GM19328 (cell line): ENCODE measurements at regions not wholly inside any gene's neighbourhood (a gene's known extent, or its start where the extent isn't known, plus 50 kb on each side); places are given as distances from the start of the nearest gene placed in this dataset.
"Not testable (repeated sequence)": the region's sequence is repeated elsewhere in the genome, so short reads cannot be mapped to it uniquely, and the experiment has no call there.

ENCODE experiments used
- ATAC-seq: cut with Tn5 transposase; IDR thresholded peaks from one replicate; pipeline ENCODE4 v1.9.1; 2021; ENCODE audit warnings: mild to moderate bottlenecking, moderate library complexity; ENCODE audit not compliant: unreplicated experiment

- no peak for ATAC-seq
These were observed 85.3 kb downstream of the TYW3 start for GRCh38 chr1:74818241-74818640.

DNA sequence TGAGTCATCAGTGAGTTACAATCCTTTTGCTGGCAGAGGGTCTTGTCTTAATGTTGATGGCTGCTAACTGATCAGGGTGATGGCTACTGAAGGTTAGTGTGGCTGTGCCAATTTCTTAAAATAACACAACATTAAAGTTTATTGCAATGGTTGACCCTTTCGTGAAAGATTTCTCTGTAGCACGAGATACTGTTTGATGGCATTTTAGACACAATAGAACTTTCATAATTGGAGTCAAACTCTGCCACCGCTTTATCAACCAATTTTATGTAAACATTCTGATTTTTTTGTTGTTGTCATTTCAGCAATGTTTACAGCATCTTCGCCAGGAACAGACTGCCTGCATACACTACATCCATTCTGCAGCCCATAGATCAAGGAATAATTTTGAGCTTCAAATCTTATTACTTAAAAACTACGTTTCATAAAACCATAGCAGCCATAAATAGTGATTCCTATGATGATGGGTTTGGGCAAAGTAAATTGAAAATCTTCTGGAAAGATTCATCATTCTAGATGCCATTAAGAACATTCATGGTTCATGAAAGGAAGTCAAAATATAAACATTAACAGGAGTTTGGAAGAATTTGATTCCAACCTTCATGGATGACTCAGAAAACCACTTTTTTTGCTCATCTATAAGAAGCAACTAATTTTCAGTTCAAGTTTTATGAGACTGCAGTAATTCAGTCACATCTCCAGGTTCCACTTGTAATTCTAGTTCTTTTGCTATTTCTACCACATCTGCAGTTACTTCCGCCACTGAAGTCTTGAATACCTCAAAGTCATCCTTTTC is 85.9 kb downstream of the TYW3 start:
- ATAC-seq, result no peak

DNA sequence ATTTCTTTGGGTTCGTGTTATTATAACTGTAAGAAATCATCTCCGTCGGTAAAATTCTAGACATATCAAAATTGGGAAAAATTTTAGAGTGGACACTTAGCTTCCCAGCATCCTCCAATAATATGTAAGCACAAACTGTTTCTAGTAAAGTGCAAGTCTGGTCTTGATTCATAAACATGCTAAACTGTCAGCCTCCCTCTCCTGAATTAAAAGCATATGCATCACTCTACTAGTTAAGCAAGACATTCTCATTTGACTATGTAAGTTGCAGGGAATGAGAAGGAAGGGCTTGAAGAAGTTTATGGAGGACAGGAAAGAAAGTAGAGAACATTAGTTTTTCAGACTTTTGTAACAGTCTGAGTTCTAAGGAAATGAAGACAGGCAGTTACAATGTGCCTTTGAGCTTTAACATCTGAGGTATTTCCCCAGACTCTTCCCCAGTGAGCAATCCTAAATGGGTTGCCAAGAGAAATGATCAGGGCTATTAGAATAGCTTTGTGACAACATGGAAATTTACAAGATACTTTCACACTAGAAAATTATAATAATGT is 90.0 kb downstream of the TYW3 start:
- no peak for ATAC-seq

DNA sequence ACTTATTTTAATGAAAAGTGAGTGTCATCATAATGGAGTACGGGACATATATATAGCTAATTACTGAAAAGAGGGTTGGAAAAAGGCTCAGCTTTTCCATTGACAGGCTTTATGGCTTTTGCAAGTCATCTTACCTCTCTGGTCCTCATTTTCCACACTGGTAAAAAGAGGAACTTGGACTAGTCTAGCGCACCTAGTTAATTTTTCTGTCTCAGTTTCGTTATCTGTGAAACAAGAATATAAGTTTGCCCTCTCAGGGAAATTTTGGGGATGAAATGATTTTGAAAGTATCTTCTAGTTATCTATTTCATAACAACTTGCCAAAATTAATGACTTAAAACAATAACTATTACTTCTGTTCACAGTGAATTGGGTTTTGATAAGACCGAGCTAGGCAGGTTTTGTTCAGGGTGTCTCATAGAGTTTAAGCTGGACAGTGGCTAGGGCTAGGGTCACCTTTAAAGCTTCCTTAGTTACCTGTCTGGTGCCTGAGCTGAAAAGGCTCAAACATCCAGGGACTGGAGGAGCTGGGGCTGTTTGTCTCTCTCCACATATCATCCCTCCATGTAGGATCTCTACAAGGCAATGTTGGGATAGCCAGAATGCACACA is 91.7 kb downstream of the TYW3 start:
- ATAC-seq, result peak; percentile 67

- no peak for ATAC-seq
These were observed 97.8 kb downstream of the TYW3 start for GRCh38 chr1:74830766-74831165.

DNA sequence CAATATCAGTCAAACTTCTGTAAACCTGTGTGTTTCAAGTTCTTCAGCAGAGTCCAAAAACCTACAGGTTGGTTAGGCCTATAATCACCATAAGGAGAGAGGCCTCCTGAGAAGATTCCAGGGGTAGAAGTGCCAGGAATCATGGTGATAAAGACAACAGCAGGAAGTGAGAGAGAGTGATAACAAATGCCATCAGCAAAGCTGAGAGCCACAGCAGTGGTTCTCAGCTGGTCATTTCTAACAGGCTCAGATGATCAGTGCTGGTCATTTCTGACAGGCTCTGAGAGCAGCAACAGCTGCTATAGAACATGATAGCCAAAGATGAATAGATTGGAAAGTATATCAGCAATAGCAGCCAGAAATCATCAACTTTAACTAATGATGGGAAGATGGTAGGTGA is 101.3 kb downstream of the TYW3 start:
- ATAC-seq, result no peak

DNA sequence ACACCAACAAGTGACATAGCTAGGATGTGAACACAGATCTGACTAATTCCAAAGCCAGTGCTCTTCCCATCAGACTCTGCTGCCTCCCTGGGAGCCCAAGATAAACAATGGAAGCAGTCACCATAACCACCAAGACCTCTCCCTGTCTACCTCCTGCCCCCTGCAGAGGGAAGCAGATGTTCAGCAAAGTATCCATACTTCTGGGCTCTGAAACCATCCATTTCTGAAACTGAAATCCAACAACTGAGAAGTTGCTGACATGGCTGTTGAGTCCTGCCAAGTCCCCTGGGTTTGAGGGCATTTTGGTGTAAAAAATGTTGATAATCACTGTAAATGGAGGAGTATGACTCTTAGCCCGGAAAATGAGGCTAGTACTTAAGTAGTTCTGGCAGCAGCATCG is 102.1 kb downstream of the TYW3 start:
- no peak for ATAC-seq

DNA sequence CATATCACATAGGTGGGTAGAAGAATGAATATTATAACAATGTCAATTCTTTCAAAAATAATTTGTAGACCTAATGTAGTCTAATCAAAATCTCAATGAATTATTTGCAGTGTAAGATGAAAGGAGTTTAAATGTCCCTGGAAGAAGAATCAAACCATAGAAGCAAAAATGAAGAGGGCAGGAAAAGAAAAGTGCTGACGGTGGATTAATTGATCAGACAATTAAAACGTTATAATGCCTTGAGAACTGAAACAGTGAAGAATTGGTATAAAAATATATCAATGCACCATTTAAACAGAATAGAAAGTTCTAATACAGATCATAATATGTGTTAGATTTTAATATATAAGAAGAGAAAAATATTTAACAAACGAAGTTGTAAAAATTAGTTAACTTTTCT is 109.8 kb downstream of the TYW3 start:
- ATAC-seq, result no peak

GRCh38 chr1:74847715-74848114 is 114.8 kb downstream of the TYW3 start:
- no peak for ATAC-seq

DNA sequence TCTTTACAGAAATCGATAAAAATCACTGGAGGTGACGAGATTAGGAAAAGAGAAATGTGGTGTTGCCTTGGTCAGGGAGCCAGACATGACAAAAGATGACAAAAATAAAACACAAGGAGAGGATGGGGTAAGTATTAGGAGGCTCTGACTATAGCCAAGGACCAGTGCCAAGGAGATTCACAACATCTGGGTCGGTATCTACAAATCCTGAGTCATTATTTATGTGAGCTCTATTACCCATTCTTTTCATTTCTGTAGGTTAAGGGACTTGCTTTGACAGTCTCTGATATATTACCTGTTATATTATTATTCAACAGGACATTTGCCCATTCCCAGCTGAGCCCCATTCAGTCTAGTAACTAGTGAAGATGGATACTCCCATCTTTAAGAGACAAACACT is 120.8 kb downstream of the TYW3 start:
- ATAC-seq, result no peak

GRCh38 chr1:74856174-74856573 is 123.2 kb downstream of the TYW3 start:
- no peak for ATAC-seq

GRCh38 chr1:74857676-74858075 is 124.7 kb downstream of the TYW3 start:
- ATAC-seq, result no peak

GRCh38 chr1:74858136-74858535 is 125.2 kb downstream of the TYW3 start:
- no peak for ATAC-seq

DNA sequence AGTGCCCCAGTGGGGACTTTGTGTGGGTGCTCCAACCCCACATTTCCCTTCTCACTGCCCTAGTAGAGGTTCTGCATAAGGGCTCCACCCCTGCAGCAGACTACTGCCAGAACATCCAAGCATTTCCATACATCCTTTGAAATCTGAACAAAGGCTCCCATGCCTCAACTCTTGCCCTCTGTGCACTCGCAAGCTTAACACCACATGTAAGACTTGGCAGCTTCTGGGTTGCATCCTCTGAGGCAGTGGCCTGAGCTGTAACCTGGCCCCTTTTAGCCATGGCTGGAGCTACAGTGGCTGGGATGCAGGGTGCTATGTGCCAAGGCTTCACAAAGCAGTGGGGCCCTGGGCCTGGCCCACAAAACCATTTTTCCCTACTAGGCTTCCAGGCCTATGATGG is 128.9 kb downstream of the TYW3 start:
- no peak for ATAC-seq

GRCh38 chr1:74869702-74870101 is 136.8 kb downstream of the TYW3 start:
- no peak for ATAC-seq

- ATAC-seq, result not testable (repeated sequence)
These were observed 144.4 kb downstream of the TYW3 start for GRCh38 chr1:74877366-74877765.

DNA sequence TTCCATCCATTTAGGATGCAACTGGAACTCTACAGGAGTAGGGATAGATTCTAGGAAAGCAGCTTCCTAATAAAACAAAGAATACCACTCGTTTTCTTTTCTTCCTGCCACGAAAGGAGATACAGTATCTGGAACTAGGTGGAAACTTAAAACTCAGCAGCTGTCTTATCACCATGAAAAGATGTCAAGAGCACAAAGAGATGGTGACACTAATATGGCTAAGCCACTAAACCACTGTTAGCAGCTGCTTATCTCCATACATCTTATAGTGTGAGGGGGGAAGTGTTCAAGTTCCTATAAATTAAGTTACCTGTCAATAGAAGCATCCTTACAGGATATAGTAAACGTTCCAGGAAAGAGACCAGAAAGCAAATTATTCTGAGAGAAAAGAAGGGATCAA is 162.5 kb downstream of the TYW3 start:
- no peak for ATAC-seq

GRCh38 chr1:74908131-74908530 is 175.2 kb downstream of the TYW3 start:
- ATAC-seq, result no peak

DNA sequence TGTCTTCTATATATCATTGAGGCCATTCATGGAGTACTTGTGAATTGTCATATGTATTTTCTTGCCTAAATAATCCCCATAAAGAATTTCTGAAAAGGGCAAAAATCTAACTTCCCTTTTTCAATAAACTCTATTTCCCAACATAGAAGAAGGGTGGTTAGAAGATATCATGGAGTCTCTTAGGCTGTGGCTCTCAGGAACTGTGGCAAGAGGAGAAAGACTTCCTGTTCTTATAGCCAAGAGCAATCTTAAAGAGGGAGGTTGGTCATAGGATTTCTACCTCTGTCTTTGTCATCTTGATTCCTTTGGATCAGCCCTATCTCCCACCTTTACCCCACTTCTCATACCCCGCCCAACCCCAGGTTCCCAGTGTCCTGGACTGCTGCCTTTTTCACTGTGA is 175.8 kb downstream of the TYW3 start:
- no peak for ATAC-seq

DNA sequence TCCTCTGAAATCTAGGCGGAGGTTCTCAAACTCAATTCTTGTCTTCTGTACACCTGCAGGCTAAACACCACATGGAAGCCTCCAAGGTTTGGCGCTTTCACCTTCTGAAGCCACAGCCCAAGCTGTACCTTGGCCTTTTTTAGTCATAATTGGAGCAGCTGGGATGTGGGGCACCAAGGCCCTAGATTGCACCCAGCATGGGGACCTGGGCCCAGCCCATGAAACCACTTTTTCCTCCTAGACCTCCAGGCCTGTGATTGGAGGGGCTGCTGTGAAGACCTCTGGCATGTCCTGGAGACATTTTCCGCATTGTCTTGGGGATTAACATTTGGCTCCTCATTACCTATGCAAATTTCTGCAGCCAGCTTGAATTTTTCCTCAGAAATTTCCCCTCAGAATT is 181.0 kb downstream of the TYW3 start:
- no peak for ATAC-seq

DNA sequence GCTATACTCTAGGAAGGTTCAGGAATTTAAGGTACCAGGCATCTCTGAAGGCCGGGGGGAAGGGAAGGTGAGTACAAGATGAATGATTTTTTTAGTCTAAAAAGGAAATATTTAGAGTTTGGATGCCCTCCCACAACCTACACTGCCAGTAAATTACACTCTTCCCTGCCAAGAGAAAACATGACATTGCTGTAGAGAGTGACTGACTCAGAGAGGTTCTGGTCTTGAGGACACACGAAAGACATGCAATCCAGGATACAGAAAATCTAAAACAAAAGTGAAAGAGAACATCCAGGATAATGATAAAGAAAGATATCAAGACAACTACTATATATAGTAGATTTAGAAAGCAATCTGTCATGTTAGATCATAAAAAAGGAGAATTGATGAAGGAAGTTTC is 200.5 kb downstream of the TYW3 start:
- ATAC-seq, result no peak

GRCh38 chr1:74935446-74935845 is 198.7 kb upstream of the LHX8 start:
- no peak for ATAC-seq
